GM18951 (cell line): ENCODE measurements at regions not wholly inside any gene's neighbourhood (a gene's known extent, or its start where the extent isn't known, plus 50 kb on each side); places are given as distances from the start of the nearest gene placed in this dataset.

Experiments used
- POLR2A ChIP-seq: IDR thresholded peaks from 4 replicates; pipeline ENCODE4 v1.6.1; 2011; ENCODE audit warnings: mild to moderate bottlenecking; ENCODE audit not compliant: insufficient read length, insufficient read depth; ENCODE audit errors: extremely low read depth
- in situ Hi-C: fragments of 300-500 bp; cut with MboI; formaldehyde crosslinking; loops from one replicate; pipeline ENCODE4 v1.12.0; 2022; ENCODE audit warnings: low sequenced_read_pairs, mixed read lengths, inconsistent platforms; ENCODE audit not compliant: unreplicated experiment

- in situ Hi-C loops, result no loop called here
- no peak for TF ChIP-seq POLR2A
Observed at GRCh38 chr4:155450676-155451075, 73.9 kb upstream of the MAP9 start.

GRCh38 chr4:155445306-155445705 lies 68.5 kb upstream of the MAP9 start:
- in situ Hi-C loops, result no loop called here
- TF ChIP-seq POLR2A, result no peak

- no peak for TF ChIP-seq POLR2A
- in situ Hi-C loops, result loop anchor here (5.0 kb wide), 1 partner anchor 348 kb away; no protein-coding TSS in a partner anchor
Observed at GRCh38 chr4:155444721-155445120, 68.0 kb upstream of the MAP9 start.

GRCh38 chr4:155442267-155443105 lies 65.7 kb upstream of the MAP9 start:
- no peak for TF ChIP-seq POLR2A
- in situ Hi-C loops, result loop anchor here (5.0 kb wide), 1 partner anchor 350 kb away; no protein-coding TSS in a partner anchor

- no peak for TF ChIP-seq POLR2A
- in situ Hi-C loops, result loop anchor here (5.0 kb wide), 1 partner anchor 351 kb away; no protein-coding TSS in a partner anchor
Observed at GRCh38 chr4:155441475-155441874, 64.7 kb upstream of the MAP9 start.

- in situ Hi-C loops, result loop anchor here (5.0 kb wide), 1 partner anchor 353 kb away; no protein-coding TSS in a partner anchor
Observed at GRCh38 chr4:155439760-155440159, 63.0 kb upstream of the MAP9 start.

- in situ Hi-C loops, result no loop called here
Observed at GRCh38 chr4:155434904-155435303, 58.1 kb upstream of the MAP9 start.

GRCh38 chr4:155434366-155434765 lies 57.6 kb upstream of the MAP9 start:
- in situ Hi-C loops, result no loop called here
- no peak for TF ChIP-seq POLR2A

More at GRCh38 chr4:155434904-155435303, 58.1 kb upstream of the MAP9 start:
- TF ChIP-seq POLR2A, result no peak

GRCh38 chr4:155433636-155434360 lies 57.0 kb upstream of the MAP9 start:
- in situ Hi-C loops, result no loop called here
- TF ChIP-seq POLR2A, result no peak

- in situ Hi-C loops, result no loop called here
- TF ChIP-seq POLR2A, result no peak
Observed at GRCh38 chr4:155430895-155431795, 54.4 kb upstream of the MAP9 start.

- TF ChIP-seq POLR2A, result no peak
- in situ Hi-C loops, result no loop called here
Observed at GRCh38 chr4:155428128-155428527, 51.4 kb upstream of the MAP9 start.

- no peak for TF ChIP-seq POLR2A
- in situ Hi-C loops, result no loop called here
Observed at GRCh38 chr4:155426953-155427352, 50.2 kb upstream of the MAP9 start.
